ENCODE measurements at regions not wholly inside any gene's neighbourhood (a gene's known extent, or its start where the extent isn't known, plus 50 kb on each side); places are given as distances from the start of the nearest gene placed in this dataset.
"Not testable (repeated sequence)": the region's sequence is repeated elsewhere in the genome, so short reads cannot be mapped to it uniquely, and the experiment has no call there.

DNA sequence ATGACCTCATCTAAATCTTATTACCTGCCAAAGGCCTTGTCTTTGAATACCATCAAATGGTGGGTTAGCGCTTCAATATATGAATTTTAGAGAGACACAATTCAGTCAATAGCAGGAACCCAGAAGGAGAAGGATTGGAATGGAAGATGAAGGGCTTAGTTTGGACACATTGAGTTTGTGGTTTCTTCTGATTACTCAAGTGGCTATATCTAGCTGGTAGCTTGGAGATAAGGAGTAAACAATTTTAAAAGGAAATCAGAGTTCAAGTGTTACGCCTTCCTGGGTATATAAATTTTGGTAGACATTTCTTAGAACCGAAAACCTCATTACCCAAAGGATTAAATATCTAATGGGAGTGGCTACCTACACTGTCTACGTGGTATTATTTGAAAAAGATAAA is 80.2 kb downstream of the RGS2 start:
- DNase-seq (ENCODE audit: low read depth), result no peak
- TF ChIP-seq, protein P1, sequence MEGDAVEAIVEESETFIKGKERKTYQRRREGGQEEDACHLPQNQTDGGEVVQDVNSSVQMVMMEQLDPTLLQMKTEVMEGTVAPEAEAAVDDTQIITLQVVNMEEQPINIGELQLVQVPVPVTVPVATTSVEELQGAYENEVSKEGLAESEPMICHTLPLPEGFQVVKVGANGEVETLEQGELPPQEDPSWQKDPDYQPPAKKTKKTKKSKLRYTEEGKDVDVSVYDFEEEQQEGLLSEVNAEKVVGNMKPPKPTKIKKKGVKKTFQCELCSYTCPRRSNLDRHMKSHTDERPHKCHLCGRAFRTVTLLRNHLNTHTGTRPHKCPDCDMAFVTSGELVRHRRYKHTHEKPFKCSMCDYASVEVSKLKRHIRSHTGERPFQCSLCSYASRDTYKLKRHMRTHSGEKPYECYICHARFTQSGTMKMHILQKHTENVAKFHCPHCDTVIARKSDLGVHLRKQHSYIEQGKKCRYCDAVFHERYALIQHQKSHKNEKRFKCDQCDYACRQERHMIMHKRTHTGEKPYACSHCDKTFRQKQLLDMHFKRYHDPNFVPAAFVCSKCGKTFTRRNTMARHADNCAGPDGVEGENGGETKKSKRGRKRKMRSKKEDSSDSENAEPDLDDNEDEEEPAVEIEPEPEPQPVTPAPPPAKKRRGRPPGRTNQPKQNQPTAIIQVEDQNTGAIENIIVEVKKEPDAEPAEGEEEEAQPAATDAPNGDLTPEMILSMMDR (conservative IDR thresholded peaks at IDR 0.05; ENCODE audit: low read length), result no peak
- H3K4me3 ChIP-seq (ENCODE audit: low read length), result no peak overlapping the region

DNA sequence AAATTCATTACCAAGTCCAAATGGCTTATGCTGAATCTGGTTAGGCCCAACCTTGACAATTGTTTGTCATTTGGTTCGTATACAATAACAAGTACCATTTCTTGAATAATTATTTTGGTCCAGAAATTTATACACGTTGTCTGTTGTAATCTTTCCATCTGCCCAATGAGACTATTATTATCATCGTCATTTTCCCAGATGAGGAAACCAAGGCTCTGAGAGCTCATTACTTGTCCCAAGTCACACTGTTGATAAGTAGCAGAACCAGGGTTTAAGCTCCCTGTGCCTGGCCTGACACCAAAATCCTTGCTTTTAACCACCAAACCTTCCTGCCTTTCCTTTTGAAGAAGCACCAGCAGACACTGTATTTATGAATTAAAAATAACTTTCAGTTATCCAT is 81.3 kb downstream of the RGS2 start:
- no peak overlapping the region for H3K4me3 ChIP-seq (ENCODE audit: low read length)
- TF ChIP-seq, protein P1 (conservative IDR thresholded peaks at IDR 0.05; ENCODE audit: low read length), result no peak
- DNase-seq (ENCODE audit: low read depth), result no peak

DNA sequence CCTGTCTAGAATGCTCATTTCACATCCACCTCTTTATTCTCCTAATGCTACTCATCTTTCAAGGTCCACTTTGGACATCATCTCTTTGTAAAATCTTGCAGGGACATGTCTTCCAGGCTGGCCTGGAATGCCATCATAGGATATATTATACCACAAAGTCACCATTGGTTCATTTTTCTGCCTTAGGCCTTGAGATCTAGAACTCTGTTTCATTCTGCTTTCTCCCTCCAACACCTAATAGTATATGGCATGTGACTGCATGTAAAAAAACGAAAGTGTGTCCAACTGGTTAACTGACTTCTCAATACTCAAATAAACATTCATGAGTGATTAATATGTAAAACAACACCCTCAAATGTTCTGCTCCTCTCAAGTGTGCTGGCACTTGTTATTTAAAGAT is 84.1 kb downstream of the RGS2 start:
- TF ChIP-seq, protein P1 (conservative IDR thresholded peaks at IDR 0.05; ENCODE audit: low read length), result no peak
- no peak for DNase-seq (ENCODE audit: low read depth)
- no peak overlapping the region for H3K4me3 ChIP-seq (ENCODE audit: low read length)

- not testable (repeated sequence) for DNase-seq (ENCODE audit: low read depth)
These were observed 86.6 kb downstream of the RGS2 start for GRCh38 chr1:192895487-192895886.

DNA sequence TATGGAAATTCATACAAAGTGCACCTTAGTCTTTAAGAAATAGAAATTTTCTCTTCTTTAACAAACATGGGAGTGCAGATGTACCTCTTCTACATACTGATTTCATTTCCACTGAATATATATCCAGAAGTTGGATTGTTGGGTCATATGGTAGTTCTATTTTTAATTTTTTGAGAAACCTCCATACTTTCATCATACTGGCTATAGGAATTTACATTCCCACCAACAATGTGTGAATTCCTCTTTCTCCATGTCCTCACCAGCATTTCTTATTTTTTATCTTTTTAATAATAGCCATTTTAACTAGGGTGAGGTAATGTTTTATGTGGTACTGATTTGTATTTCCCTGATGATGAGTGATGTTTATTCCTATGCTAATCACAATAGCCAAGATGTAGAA is 87.5 kb downstream of the RGS2 start:
- no peak overlapping the region for H3K4me3 ChIP-seq (ENCODE audit: low read length)
- TF ChIP-seq, protein P1 (conservative IDR thresholded peaks at IDR 0.05; ENCODE audit: low read length), result no peak
- DNase-seq (ENCODE audit: low read depth), result no peak

More at GRCh38 chr1:192895487-192895886, 86.6 kb downstream of the RGS2 start:
- H3K4me3 ChIP-seq (ENCODE audit: low read length), result not testable (repeated sequence)

DNA sequence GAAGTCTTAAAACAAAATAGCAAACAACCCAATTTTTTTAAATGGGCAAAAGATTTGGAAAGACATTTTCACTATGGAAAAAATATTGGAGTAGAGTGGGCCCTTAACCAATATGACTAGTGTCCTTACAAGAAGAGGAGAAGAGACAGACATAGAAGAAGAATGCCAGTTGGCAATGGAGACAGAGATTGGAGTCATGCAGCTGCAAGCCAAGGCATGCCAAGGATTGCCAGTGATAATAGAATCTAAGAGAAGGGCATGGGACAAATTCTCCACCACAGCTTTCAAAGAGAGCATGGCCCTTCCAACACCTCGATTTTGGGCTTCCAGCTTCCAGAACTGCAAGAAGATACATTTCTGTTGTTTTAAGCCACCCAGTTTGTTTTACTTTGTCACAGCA is 92.7 kb downstream of the RGS2 start:
- TF ChIP-seq, protein P1 (conservative IDR thresholded peaks at IDR 0.05; ENCODE audit: low read length), result no peak
- no peak for DNase-seq (ENCODE audit: low read depth)
- no peak overlapping the region for H3K4me3 ChIP-seq (ENCODE audit: low read length)

DNA sequence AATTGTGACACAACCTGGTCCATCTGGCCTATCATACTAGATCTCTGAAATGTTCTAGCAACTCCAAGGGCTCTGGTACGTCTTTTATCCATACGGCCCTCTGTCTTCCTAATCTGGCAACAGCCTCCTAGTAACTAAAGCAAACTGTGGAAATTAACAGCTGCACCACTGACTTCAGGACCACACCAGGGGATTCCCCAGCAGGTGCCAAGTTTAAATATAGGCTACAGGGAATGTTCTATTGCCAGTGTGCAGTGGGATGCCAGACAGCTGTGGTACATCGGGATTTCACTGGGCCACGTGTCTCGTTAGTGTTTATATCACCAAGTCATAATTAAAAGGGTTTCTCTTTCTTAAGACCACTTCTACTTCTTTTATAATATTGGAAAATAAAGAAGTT is 94.3 kb downstream of the RGS2 start:
- DNase-seq (ENCODE audit: low read depth), result no peak
- TF ChIP-seq, protein P1 (conservative IDR thresholded peaks at IDR 0.05; ENCODE audit: low read length), result no peak
- no peak overlapping the region for H3K4me3 ChIP-seq (ENCODE audit: low read length)

GRCh38 chr1:192904438-192904895 is 95.6 kb downstream of the RGS2 start:
- TF ChIP-seq, protein P1 (conservative IDR thresholded peaks at IDR 0.05; ENCODE audit: low read length), result no peak
- DNase-seq (ENCODE audit: low read depth), result peak; percentile 68
- no peak overlapping the region for H3K4me3 ChIP-seq (ENCODE audit: low read length)
